ENCODE measurements at regions not wholly inside any gene's neighbourhood (a gene's known extent, or its start where the extent isn't known, plus 50 kb on each side); places are given as distances from the start of the nearest gene placed in this dataset.

- Histone ChIP-seq H3K36me3 (ENCODE audit: control insufficient read depth, insufficient read depth, low read length) (no peaks in the 10 kb centered on the region), H3K79me2 (ENCODE audit: control insufficient read depth, insufficient read depth, low read length) (no peaks in the 10 kb centered on the region), H4K20me1 (ENCODE audit: control insufficient read depth, extremely low read depth, insufficient read depth, low read length) (no peaks in the 10 kb centered on the region), H3K9ac (ENCODE audit: insufficient read depth, low read length) (no peak overlapping the region), H3K27me3 (ENCODE audit: control insufficient read depth, insufficient read depth, low read length) (no peaks in the 10 kb centered on the region), H3K4me3 (replicated peaks in 1 of 4; ENCODE audit: control extremely low read depth in 1 of 4, insufficient read depth in 1 of 4, low read depth in 3 of 4, low read length in 4 of 4) (no peak overlapping the region), H3K4me2 (ENCODE audit: extremely low read depth, insufficient read depth, low read length) (no peak overlapping the region), H3K9me3 (ENCODE audit: control insufficient read depth, insufficient read depth, low read depth, low read length) (no peaks in the 10 kb centered on the region), H3K27ac (ENCODE audit: insufficient read depth, low read length) (no peak overlapping the region), H2AFZ (ENCODE audit: low read length) (no peak overlapping the region), H3K4me1 (ENCODE audit: control insufficient read depth, extremely low read depth, insufficient read depth, low read length) (no peaks in the 10 kb centered on the region)
- TF ChIP-seq EZH2 (IDR thresholded peaks at IDR 0.05; ENCODE audit: low read length, missing control alignments) (no peak), CTCF (conservative IDR thresholded peaks at IDR 0.05 in 1 of 2, IDR thresholded peaks at IDR 0.05 in 1 of 2; ENCODE audit: low read depth in 1 of 2, low read length in 2 of 2) (no peak)
- no peak for DNase-seq (ENCODE audit: low read depth in 2 of 2)
Observed at GRCh38 chr13:105084931-105085330, 1450.5 kb downstream of the EFNB2 start.

- DNase-seq (ENCODE audit: low read depth in 2 of 2) = no peak
- H3K4me1 ChIP-seq (ENCODE audit: control insufficient read depth, extremely low read depth, insufficient read depth, low read length) = no peaks in the 10 kb centered on the region
- H3K79me2 ChIP-seq (ENCODE audit: control insufficient read depth, insufficient read depth, low read length) = no peaks in the 10 kb centered on the region
- no peaks in the 10 kb centered on the region for H3K27me3 ChIP-seq (ENCODE audit: control insufficient read depth, insufficient read depth, low read length)
- H3K4me3 ChIP-seq (replicated peaks in 1 of 4; ENCODE audit: control extremely low read depth in 1 of 4, insufficient read depth in 1 of 4, low read depth in 3 of 4, low read length in 4 of 4) = no peak overlapping the region
- no peaks in the 10 kb centered on the region for H4K20me1 ChIP-seq (ENCODE audit: control insufficient read depth, extremely low read depth, insufficient read depth, low read length)
- H3K4me2 ChIP-seq (ENCODE audit: extremely low read depth, insufficient read depth, low read length) = no peak overlapping the region
- H3K9me3 ChIP-seq (ENCODE audit: control insufficient read depth, insufficient read depth, low read depth, low read length) = no peaks in the 10 kb centered on the region
- H2AFZ ChIP-seq (ENCODE audit: low read length) = no peak overlapping the region
- no peaks in the 10 kb centered on the region for H3K36me3 ChIP-seq (ENCODE audit: control insufficient read depth, insufficient read depth, low read length)
- no peak overlapping the region for H3K27ac ChIP-seq (ENCODE audit: insufficient read depth, low read length)
- TF ChIP-seq EZH2 (IDR thresholded peaks at IDR 0.05; ENCODE audit: low read length, missing control alignments) (no peak), CTCF (conservative IDR thresholded peaks at IDR 0.05 in 1 of 2, IDR thresholded peaks at IDR 0.05 in 1 of 2; ENCODE audit: low read depth in 1 of 2, low read length in 2 of 2) (no peak)
- H3K9ac ChIP-seq (ENCODE audit: insufficient read depth, low read length) = no peak overlapping the region
Observed at GRCh38 chr13:105083992-105084391, 1451.5 kb downstream of the EFNB2 start.

GRCh38 chr13:105074755-105075154 lies 1460.7 kb downstream of the EFNB2 start:
- H4K20me1 ChIP-seq (ENCODE audit: control insufficient read depth, extremely low read depth, insufficient read depth, low read length) = no peaks in the 10 kb centered on the region
- no peaks in the 10 kb centered on the region for H3K4me1 ChIP-seq (ENCODE audit: control insufficient read depth, extremely low read depth, insufficient read depth, low read length)
- TF ChIP-seq EZH2 (IDR thresholded peaks at IDR 0.05; ENCODE audit: low read length, missing control alignments) (no peak), CTCF (conservative IDR thresholded peaks at IDR 0.05 in 1 of 2, IDR thresholded peaks at IDR 0.05 in 1 of 2; ENCODE audit: low read depth in 1 of 2, low read length in 2 of 2) (no peak)
- H3K9me3 ChIP-seq (ENCODE audit: control insufficient read depth, insufficient read depth, low read depth, low read length) = no peaks in the 10 kb centered on the region
- no peak overlapping the region for H3K4me2 ChIP-seq (ENCODE audit: extremely low read depth, insufficient read depth, low read length)
- no peaks in the 10 kb centered on the region for H3K27me3 ChIP-seq (ENCODE audit: control insufficient read depth, insufficient read depth, low read length)
- no peak overlapping the region for H3K4me3 ChIP-seq (replicated peaks in 1 of 4; ENCODE audit: control extremely low read depth in 1 of 4, insufficient read depth in 1 of 4, low read depth in 3 of 4, low read length in 4 of 4)
- DNase-seq (ENCODE audit: low read depth in 2 of 2) = no peak
- no peak overlapping the region for H3K9ac ChIP-seq (ENCODE audit: insufficient read depth, low read length)
- no peaks in the 10 kb centered on the region for H3K79me2 ChIP-seq (ENCODE audit: control insufficient read depth, insufficient read depth, low read length)
- no peaks in the 10 kb centered on the region for H3K36me3 ChIP-seq (ENCODE audit: control insufficient read depth, insufficient read depth, low read length)
- H2AFZ ChIP-seq (ENCODE audit: low read length) = no peak overlapping the region
- no peak overlapping the region for H3K27ac ChIP-seq (ENCODE audit: insufficient read depth, low read length)
